ENCODE measurements at regions not wholly inside any gene's neighbourhood (a gene's known extent, or its start where the extent isn't known, plus 50 kb on each side); places are given as distances from the start of the nearest gene placed in this dataset.

DNA sequence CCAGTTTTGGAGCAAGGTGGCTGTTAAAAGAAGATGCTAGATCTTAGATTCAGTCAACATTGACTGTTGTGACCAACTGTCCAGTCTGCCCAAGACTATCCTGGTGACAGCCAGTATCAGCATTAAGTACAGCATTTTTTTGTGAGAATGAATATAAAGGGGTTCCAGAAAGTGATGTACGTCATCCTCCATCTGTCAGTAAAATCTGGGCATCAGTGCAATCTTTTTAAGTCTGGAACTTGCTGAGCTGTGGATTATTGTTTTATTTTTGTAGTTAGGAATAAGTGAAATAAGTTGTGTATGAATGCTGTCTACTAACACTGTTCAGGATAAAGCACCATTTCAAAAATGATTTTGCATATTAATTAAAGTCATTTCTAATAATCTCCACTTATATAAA, 1020.0 kb upstream of the GHITM start:
- Mint-ChIP-seq H3K27me3 (no peaks in the 10 kb centered on the region), H3K27ac (no peak overlapping the region), H3K36me3 (ENCODE audit: low read depth) (no peaks in the 10 kb centered on the region), H3K4me3 (no peak overlapping the region), H3K9me3 (peaks cover 12% of the 10 kb centered on the region), H3K4me1 (ENCODE audit: low read depth) (no peaks in the 10 kb centered on the region)
- DNase-seq = no peak

GRCh38 chr10:83122336-83122735, 1017.0 kb upstream of the GHITM start:
- H3K4me1 Mint-ChIP-seq (ENCODE audit: low read depth) = no peaks in the 10 kb centered on the region
- no peak for DNase-seq
- peaks cover 9% of the 10 kb centered on the region for H3K9me3 Mint-ChIP-seq
- no peaks in the 10 kb centered on the region for H3K36me3 Mint-ChIP-seq (ENCODE audit: low read depth)
- no peak overlapping the region for H3K4me3 Mint-ChIP-seq
- H3K27ac Mint-ChIP-seq = no peak overlapping the region
- H3K27me3 Mint-ChIP-seq = no peaks in the 10 kb centered on the region

- Mint-ChIP-seq H3K9me3 (no peaks in the 10 kb centered on the region), H3K4me3 (no peak overlapping the region), H3K4me1 (ENCODE audit: low read depth) (no peaks in the 10 kb centered on the region), H3K27ac (no peak overlapping the region), H3K27me3 (no peaks in the 10 kb centered on the region), H3K36me3 (ENCODE audit: low read depth) (no peaks in the 10 kb centered on the region)
- no peak for DNase-seq
Observed at GRCh38 chr10:83127942-83128575, 1011.2 kb upstream of the GHITM start.

- Mint-ChIP-seq H3K36me3 (ENCODE audit: low read depth) (no peaks in the 10 kb centered on the region), H3K27ac (no peak overlapping the region), H3K4me1 (ENCODE audit: low read depth) (no peaks in the 10 kb centered on the region), H3K9me3 (peaks cover 2% of the 10 kb centered on the region), H3K27me3 (no peaks in the 10 kb centered on the region), H3K4me3 (no peak overlapping the region)
- no peak for DNase-seq
Observed at GRCh38 chr10:83140811-83141210, 998.5 kb upstream of the GHITM start.

DNA sequence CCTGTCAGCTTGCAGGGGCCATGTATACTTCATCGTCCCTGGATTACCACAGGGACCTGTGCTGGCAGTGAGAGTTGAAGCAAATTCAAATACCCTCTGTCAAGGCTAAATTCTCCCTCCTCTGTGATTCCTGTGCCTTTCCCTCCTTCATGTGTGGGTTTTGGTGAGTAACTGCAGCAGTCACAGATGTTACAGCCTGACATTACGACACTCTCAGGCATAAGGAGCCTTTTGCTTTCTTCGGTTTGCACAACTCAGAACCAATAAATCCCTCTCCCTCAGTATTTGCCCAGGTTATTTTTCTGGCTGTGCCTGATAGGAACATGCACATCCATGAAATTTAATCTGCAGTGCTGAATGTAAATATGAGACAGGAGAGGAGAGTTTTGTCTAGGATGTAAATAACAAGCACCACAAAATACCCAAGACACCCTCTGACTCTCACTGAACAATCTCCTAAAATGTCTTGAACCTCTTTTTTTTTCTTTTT, 997.2 kb upstream of the GHITM start:
- peaks cover 2% of the 10 kb centered on the region for H3K9me3 Mint-ChIP-seq
- no peaks in the 10 kb centered on the region for H3K4me1 Mint-ChIP-seq (ENCODE audit: low read depth)
- no peak overlapping the region for H3K4me3 Mint-ChIP-seq
- no peak for DNase-seq
- no peaks in the 10 kb centered on the region for H3K27me3 Mint-ChIP-seq
- H3K27ac Mint-ChIP-seq = no peak overlapping the region
- H3K36me3 Mint-ChIP-seq (ENCODE audit: low read depth) = no peaks in the 10 kb centered on the region

GRCh38 chr10:83144461-83144860, 994.8 kb upstream of the GHITM start:
- no peaks in the 10 kb centered on the region for H3K36me3 Mint-ChIP-seq (ENCODE audit: low read depth)
- no peak overlapping the region for H3K4me3 Mint-ChIP-seq

GRCh38 chr10:83153714-83154113, 985.6 kb upstream of the GHITM start:
- no peaks in the 10 kb centered on the region for H3K4me1 Mint-ChIP-seq (ENCODE audit: low read depth)
- no peak for DNase-seq
- H3K36me3 Mint-ChIP-seq (ENCODE audit: low read depth) = no peaks in the 10 kb centered on the region
- no peak overlapping the region for H3K27ac Mint-ChIP-seq
- no peak overlapping the region for H3K4me3 Mint-ChIP-seq
- H3K9me3 Mint-ChIP-seq = peaks cover 11% of the 10 kb centered on the region
- H3K27me3 Mint-ChIP-seq = no peaks in the 10 kb centered on the region

More at GRCh38 chr10:83144461-83144860, 994.8 kb upstream of the GHITM start:
- no peak for DNase-seq
- no peaks in the 10 kb centered on the region for H3K27me3 Mint-ChIP-seq
- H3K4me1 Mint-ChIP-seq (ENCODE audit: low read depth) = no peaks in the 10 kb centered on the region
- H3K27ac Mint-ChIP-seq = no peak overlapping the region
- peaks cover 2% of the 10 kb centered on the region for H3K9me3 Mint-ChIP-seq

GRCh38 chr10:83164156-83164555, 975.2 kb upstream of the GHITM start:
- no peak for DNase-seq
- no peak overlapping the region for H3K4me3 Mint-ChIP-seq
- no peaks in the 10 kb centered on the region for H3K4me1 Mint-ChIP-seq (ENCODE audit: low read depth)
- H3K9me3 Mint-ChIP-seq = peaks cover 14% of the 10 kb centered on the region
- no peak overlapping the region for H3K27ac Mint-ChIP-seq
- no peaks in the 10 kb centered on the region for H3K27me3 Mint-ChIP-seq
- no peaks in the 10 kb centered on the region for H3K36me3 Mint-ChIP-seq (ENCODE audit: low read depth)

DNA sequence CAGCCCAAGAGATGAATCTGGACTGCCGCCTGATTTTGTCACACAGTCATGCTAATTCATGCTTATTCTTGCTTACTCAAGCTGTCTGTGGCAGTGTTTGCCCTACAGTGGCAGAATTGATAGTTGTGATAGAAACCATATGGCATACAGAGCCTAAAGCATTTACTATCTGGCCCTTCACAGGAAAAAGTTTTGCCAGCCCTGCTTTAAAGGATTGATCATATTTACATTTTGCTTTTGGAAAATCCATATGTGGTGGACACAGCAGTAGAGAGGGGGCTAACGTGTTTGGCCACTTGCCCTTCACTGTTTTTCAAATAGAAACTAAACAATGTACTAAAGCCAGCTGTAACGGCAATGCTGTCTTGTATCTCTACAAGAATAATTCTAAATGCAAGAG, 974.0 kb upstream of the GHITM start:
- no peaks in the 10 kb centered on the region for H3K4me1 Mint-ChIP-seq (ENCODE audit: low read depth)
- H3K4me3 Mint-ChIP-seq = no peak overlapping the region
- H3K27ac Mint-ChIP-seq = no peak overlapping the region
- H3K36me3 Mint-ChIP-seq (ENCODE audit: low read depth) = no peaks in the 10 kb centered on the region
- DNase-seq = no peak
- no peaks in the 10 kb centered on the region for H3K27me3 Mint-ChIP-seq
- H3K9me3 Mint-ChIP-seq = peaks cover 14% of the 10 kb centered on the region

GRCh38 chr10:83166344-83166743, 973.0 kb upstream of the GHITM start:
- no peaks in the 10 kb centered on the region for H3K4me1 Mint-ChIP-seq (ENCODE audit: low read depth)
- no peaks in the 10 kb centered on the region for H3K36me3 Mint-ChIP-seq (ENCODE audit: low read depth)
- DNase-seq = no peak
- H3K9me3 Mint-ChIP-seq = peaks cover 15% of the 10 kb centered on the region
- H3K27ac Mint-ChIP-seq = no peak overlapping the region
- no peak overlapping the region for H3K4me3 Mint-ChIP-seq
- H3K27me3 Mint-ChIP-seq = no peaks in the 10 kb centered on the region

DNA sequence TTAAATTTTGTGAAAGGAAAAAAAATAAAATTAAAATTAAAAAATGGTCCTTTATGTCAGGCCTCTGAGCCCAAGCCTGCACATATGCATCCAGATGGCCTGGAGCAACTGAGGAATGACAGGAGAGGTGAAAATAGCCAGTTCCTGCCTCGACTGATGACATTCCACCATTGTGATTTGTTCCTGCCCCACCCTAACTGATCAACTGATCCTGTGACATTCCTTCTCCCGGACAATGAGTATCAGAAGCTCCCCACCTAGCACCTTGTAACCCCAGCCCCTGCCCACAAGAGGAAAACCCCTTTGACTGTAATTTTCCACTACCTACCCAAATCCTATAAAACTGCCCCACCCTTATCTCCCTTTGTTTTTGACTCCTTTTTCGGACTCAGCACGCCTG, 972.2 kb upstream of the GHITM start:
- H3K36me3 Mint-ChIP-seq (ENCODE audit: low read depth) = no peaks in the 10 kb centered on the region
- H3K9me3 Mint-ChIP-seq = peaks cover 9% of the 10 kb centered on the region
- no peaks in the 10 kb centered on the region for H3K4me1 Mint-ChIP-seq (ENCODE audit: low read depth)

DNA sequence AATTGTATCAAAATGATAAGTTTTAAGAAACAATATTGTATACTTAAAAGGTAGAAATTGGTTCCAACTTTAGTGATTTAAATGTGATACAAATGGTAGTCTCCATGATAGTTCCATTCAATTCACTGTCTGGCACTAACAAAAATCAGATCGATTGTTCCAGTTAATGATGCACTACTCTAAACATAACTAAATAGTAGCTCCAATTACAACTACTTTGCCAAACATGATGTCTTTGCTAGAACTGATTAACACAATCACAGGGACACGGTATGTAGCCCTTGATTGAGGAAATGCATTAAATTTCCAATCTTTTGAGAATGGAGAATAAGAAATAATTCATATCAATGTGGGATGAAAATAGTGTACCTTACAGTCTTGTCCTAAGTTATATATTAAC, 962.4 kb upstream of the GHITM start:
- Mint-ChIP-seq H3K27ac (no peak overlapping the region), H3K4me1 (ENCODE audit: low read depth) (no peaks in the 10 kb centered on the region), H3K27me3 (no peaks in the 10 kb centered on the region), H3K4me3 (no peak overlapping the region), H3K36me3 (ENCODE audit: low read depth) (no peaks in the 10 kb centered on the region), H3K9me3 (peaks cover 17% of the 10 kb centered on the region)
- no peak for DNase-seq

More for the DNA sequence above, 972.2 kb upstream of the GHITM start:
- H3K4me3 Mint-ChIP-seq = no peak overlapping the region
- no peak overlapping the region for H3K27ac Mint-ChIP-seq
- no peak for DNase-seq
- H3K27me3 Mint-ChIP-seq = no peaks in the 10 kb centered on the region

DNA sequence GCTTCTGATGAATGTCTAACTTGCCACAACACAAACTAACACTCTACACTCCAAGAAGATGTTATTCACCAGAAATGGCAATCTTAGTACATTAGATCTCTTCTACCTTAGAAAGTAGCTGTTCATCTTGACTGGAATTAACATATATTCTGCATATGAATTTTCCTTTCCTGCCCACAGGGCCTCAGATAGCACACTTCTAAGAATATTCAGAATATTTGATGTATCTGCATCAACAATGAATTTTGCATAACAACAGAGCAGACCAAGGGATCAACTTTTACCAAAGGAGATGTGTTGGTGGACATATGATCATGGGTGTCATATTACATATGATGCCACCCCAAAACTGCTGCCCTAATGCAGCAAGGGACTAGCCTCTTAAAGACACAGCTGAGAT, 960.8 kb upstream of the GHITM start:
- Mint-ChIP-seq H3K27me3 (no peaks in the 10 kb centered on the region), H3K9me3 (peaks cover 19% of the 10 kb centered on the region), H3K36me3 (ENCODE audit: low read depth) (no peaks in the 10 kb centered on the region), H3K27ac (no peak overlapping the region), H3K4me3 (no peak overlapping the region), H3K4me1 (ENCODE audit: low read depth) (no peaks in the 10 kb centered on the region)
- DNase-seq = no peak

DNA sequence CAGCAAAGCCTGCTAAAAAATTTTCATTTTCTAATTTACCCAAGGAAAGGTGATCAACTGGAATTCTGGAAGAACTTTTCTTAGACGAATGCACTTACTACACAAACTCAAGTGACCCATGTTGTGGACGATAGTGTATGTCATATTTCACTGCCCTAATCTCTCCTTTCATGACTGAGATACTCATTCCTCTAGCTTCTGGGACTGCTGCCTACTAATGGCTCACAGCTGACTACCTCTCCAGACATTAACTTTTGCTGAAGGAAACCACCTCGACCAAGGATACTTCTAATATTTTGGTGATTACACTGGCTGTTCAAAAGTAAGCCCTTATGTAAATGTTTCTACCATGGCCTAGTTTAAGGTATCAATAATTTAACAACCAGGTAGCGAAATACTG, 959.9 kb upstream of the GHITM start:
- Mint-ChIP-seq H3K27me3 (no peaks in the 10 kb centered on the region), H3K4me1 (ENCODE audit: low read depth) (no peaks in the 10 kb centered on the region), H3K36me3 (ENCODE audit: low read depth) (no peaks in the 10 kb centered on the region), H3K27ac (no peak overlapping the region), H3K4me3 (no peak overlapping the region), H3K9me3 (peaks cover 13% of the 10 kb centered on the region)
- DNase-seq = no peak

DNA sequence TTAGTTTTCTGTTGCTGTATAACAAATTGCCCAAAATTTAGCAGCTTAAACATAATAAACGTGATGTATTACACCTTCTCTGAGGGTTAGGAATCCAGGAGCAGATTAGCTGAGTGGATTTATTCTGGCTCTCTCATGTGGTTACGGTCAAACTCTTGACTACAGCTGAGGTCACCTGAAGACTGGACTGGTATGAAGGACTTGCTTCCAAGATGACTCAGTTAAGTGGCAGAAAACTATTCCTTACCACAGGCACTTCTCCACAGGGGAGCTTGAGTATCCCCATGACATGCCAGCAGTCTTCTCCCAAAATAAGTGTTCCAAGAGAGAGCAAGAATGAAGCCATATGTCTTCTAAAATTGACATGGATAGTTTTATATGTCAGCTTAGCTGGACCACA, 957.2 kb upstream of the GHITM start:
- Mint-ChIP-seq H3K36me3 (ENCODE audit: low read depth) (no peaks in the 10 kb centered on the region), H3K9me3 (peaks cover 9% of the 10 kb centered on the region), H3K4me1 (ENCODE audit: low read depth) (no peaks in the 10 kb centered on the region), H3K4me3 (no peak overlapping the region), H3K27ac (no peak overlapping the region), H3K27me3 (no peaks in the 10 kb centered on the region)
- no peak for DNase-seq

DNA sequence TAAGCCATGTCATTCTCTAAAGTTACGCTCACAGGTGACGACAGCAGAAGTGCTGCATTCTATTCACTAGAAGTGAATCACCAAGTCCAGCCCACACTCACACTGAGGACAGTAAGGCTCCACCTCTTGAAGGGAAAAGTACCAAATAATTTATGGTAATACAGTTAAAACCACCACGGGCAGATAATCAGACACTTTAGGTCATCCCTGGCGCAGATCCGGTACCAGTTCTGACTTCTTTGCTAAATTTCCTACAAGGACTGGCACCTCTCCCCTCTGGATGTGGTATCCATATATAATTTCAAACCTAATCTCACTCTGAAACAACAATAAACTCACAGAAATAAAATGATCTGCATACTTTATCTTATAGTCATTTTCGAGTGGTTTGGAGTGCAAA, 954.7 kb upstream of the GHITM start:
- no peaks in the 10 kb centered on the region for H3K36me3 Mint-ChIP-seq (ENCODE audit: low read depth)
- no peaks in the 10 kb centered on the region for H3K27me3 Mint-ChIP-seq
- no peak overlapping the region for H3K27ac Mint-ChIP-seq
- H3K4me1 Mint-ChIP-seq (ENCODE audit: low read depth) = no peaks in the 10 kb centered on the region
- no peak for DNase-seq
- H3K4me3 Mint-ChIP-seq = no peak overlapping the region
- peaks cover 7% of the 10 kb centered on the region for H3K9me3 Mint-ChIP-seq

Data from activated T-cell treated with anti-CD3 and anti-CD28 coated beads, Interleukin-2, amount 50 U/mL, for 24 hours (primary cell).